ENCODE measurements at regions not wholly inside any gene's neighbourhood (a gene's known extent, or its start where the extent isn't known, plus 50 kb on each side); places are given as distances from the start of the nearest gene placed in this dataset.

DNA sequence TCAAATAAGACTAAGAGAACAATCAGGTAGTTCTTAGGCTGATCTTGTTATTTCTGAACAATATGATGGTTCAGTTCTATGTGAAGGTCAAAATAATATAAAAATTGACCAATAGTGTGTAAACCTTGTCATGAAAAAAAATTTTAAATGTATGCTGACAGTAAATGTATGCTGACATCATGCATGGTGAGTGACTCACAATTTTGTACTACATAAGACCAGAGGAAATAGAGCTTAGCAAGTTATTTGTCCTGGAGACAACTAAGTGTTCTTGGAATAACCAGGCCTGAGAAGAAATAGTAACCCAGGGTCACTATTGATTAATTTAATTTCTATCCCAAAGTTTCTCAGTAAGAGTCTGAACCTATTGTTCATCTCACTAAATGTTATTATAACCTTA is 182.2 kb upstream of the PCDH15 start:
- H3K9me3 Mint-ChIP-seq (ENCODE audit: low read depth): peaks cover 4% of the 10 kb centered on the region
- no peaks in the 10 kb centered on the region for H3K27me3 Mint-ChIP-seq
- H3K27ac Mint-ChIP-seq: no peak overlapping the region
- no peaks in the 10 kb centered on the region for H3K36me3 Mint-ChIP-seq (ENCODE audit: low read depth)
- intact Hi-C loops (cut with DNase I, micrococcal nuclease): no loop called here
- ChIA-PET POLR2A (no interaction called here), CTCF (no interaction called here)
- DNase-seq (no peak), ATAC-seq (no peak)
- no peak overlapping the region for H3K4me3 Mint-ChIP-seq
- H3K4me1 Mint-ChIP-seq: no peaks in the 10 kb centered on the region

GRCh38 chr10:54962134-54962900 is 161.3 kb upstream of the PCDH15 start:
- POLR2A ChIA-PET: no interaction called here
- H3K36me3 Mint-ChIP-seq (ENCODE audit: low read depth): no peaks in the 10 kb centered on the region
- H3K27ac Mint-ChIP-seq: no peak overlapping the region
- intact Hi-C loops (cut with DNase I, micrococcal nuclease): no loop called here
- no peaks in the 10 kb centered on the region for H3K27me3 Mint-ChIP-seq
- DNase-seq (no peak), ATAC-seq (no peak)
- CTCF ChIA-PET: no interaction called here
- H3K9me3 Mint-ChIP-seq (ENCODE audit: low read depth): peaks cover 9% of the 10 kb centered on the region
- no peak overlapping the region for H3K4me3 Mint-ChIP-seq
- no peaks in the 10 kb centered on the region for H3K4me1 Mint-ChIP-seq

- ATAC-seq: no peak
- POLR2A ChIA-PET: no interaction called here
Measured at GRCh38 chr10:54961040-54961439, 160.0 kb upstream of the PCDH15 start.

GRCh38 chr10:54958844-54959243 is 157.8 kb upstream of the PCDH15 start:
- no peak overlapping the region for H3K27ac Mint-ChIP-seq
- ChIA-PET POLR2A (no interaction called here), CTCF (no interaction called here)
- H3K4me1 Mint-ChIP-seq: no peaks in the 10 kb centered on the region
- no peaks in the 10 kb centered on the region for H3K36me3 Mint-ChIP-seq (ENCODE audit: low read depth)
- H3K4me3 Mint-ChIP-seq: no peak overlapping the region
- DNase-seq (no peak), ATAC-seq (no peak)
- no peaks in the 10 kb centered on the region for H3K27me3 Mint-ChIP-seq
- intact Hi-C loops (cut with DNase I, micrococcal nuclease): no loop called here
- peaks cover 7% of the 10 kb centered on the region for H3K9me3 Mint-ChIP-seq (ENCODE audit: low read depth)

More at GRCh38 chr10:54961040-54961439, 160.0 kb upstream of the PCDH15 start:
- CTCF ChIA-PET: no interaction called here
- Mint-ChIP-seq H3K4me1 (no peaks in the 10 kb centered on the region), H3K36me3 (ENCODE audit: low read depth) (no peaks in the 10 kb centered on the region), H3K27ac (no peak overlapping the region), H3K27me3 (no peaks in the 10 kb centered on the region), H3K9me3 (ENCODE audit: low read depth) (peaks cover 9% of the 10 kb centered on the region), H3K4me3 (no peak overlapping the region)
- no peak for DNase-seq
- intact Hi-C loops (cut with DNase I, micrococcal nuclease): no loop called here

DNA sequence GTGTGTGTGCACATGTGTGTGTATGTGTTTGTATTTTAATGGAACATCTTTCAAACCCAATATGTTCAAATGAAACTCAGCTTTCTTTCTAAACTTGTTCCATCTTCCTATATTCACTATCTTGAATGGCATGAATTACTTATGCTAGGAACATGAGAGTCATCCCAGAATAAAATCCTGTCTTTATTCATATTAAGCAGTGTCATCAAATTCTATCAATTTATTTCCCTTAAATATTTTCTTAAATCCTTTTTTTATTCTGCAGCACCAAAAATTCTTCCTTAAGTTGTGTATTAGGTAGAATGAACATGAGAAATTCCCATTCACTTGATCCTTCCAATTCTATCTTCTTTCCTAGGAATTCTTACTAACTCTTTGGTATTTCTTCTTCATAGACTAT is 146.6 kb upstream of the PCDH15 start:
- intact Hi-C loops (cut with DNase I, micrococcal nuclease): no loop called here
- no peak overlapping the region for H3K27ac Mint-ChIP-seq
- H3K36me3 Mint-ChIP-seq (ENCODE audit: low read depth): no peaks in the 10 kb centered on the region
- CTCF ChIA-PET: no interaction called here
- H3K27me3 Mint-ChIP-seq: no peaks in the 10 kb centered on the region
- H3K4me3 Mint-ChIP-seq: no peak overlapping the region
- H3K9me3 Mint-ChIP-seq (ENCODE audit: low read depth): peaks cover 2% of the 10 kb centered on the region
- ATAC-seq (no peak), DNase-seq (no peak)
- H3K4me1 Mint-ChIP-seq: no peaks in the 10 kb centered on the region
- POLR2A ChIA-PET: no interaction called here

GRCh38 chr10:54940418-54940817 is 139.4 kb upstream of the PCDH15 start:
- Mint-ChIP-seq H3K9me3 (ENCODE audit: low read depth) (no peaks in the 10 kb centered on the region), H3K4me1 (no peaks in the 10 kb centered on the region), H3K4me3 (no peak overlapping the region), H3K27ac (no peak overlapping the region), H3K36me3 (ENCODE audit: low read depth) (no peaks in the 10 kb centered on the region), H3K27me3 (no peaks in the 10 kb centered on the region)
- intact Hi-C loops (cut with DNase I, micrococcal nuclease): no loop called here
- ATAC-seq (no peak), DNase-seq (no peak)
- ChIA-PET CTCF (no interaction called here), POLR2A (no interaction called here)

- Mint-ChIP-seq H3K9me3 (ENCODE audit: low read depth) (peaks cover 18% of the 10 kb centered on the region), H3K27ac (no peak overlapping the region), H3K36me3 (ENCODE audit: low read depth) (no peaks in the 10 kb centered on the region), H3K4me1 (no peaks in the 10 kb centered on the region), H3K4me3 (no peak overlapping the region), H3K27me3 (no peaks in the 10 kb centered on the region)
- ATAC-seq: no peak
- ChIA-PET CTCF (no interaction called here), POLR2A (no interaction called here)
- intact Hi-C loops (cut with DNase I, micrococcal nuclease): no loop called here
- DNase-seq: no peak
Measured at GRCh38 chr10:54914049-54914448, 113.0 kb upstream of the PCDH15 start.

- H3K4me1 Mint-ChIP-seq: no peaks in the 10 kb centered on the region
- no peaks in the 10 kb centered on the region for H3K27me3 Mint-ChIP-seq
- DNase-seq (no peak), ATAC-seq (no peak)
- no peak overlapping the region for H3K27ac Mint-ChIP-seq
- H3K4me3 Mint-ChIP-seq: no peak overlapping the region
- POLR2A ChIA-PET: no interaction called here
- H3K9me3 Mint-ChIP-seq (ENCODE audit: low read depth): peaks cover 10% of the 10 kb centered on the region
- H3K36me3 Mint-ChIP-seq (ENCODE audit: low read depth): no peaks in the 10 kb centered on the region
- intact Hi-C loops (cut with DNase I, micrococcal nuclease): no loop called here
- CTCF ChIA-PET: no interaction called here
Measured at GRCh38 chr10:54909165-54909564, 108.1 kb upstream of the PCDH15 start.

GRCh38 chr10:54908019-54908418 is 107.0 kb upstream of the PCDH15 start:
- Mint-ChIP-seq H3K9me3 (ENCODE audit: low read depth) (peaks cover 7% of the 10 kb centered on the region), H3K36me3 (ENCODE audit: low read depth) (no peaks in the 10 kb centered on the region), H3K27ac (no peak overlapping the region), H3K27me3 (no peaks in the 10 kb centered on the region), H3K4me3 (no peak overlapping the region), H3K4me1 (no peaks in the 10 kb centered on the region)
- POLR2A ChIA-PET: no interaction called here
- CTCF ChIA-PET: no interaction called here
- DNase-seq: no peak
- ATAC-seq: no peak
- intact Hi-C loops (cut with DNase I, micrococcal nuclease): no loop called here

DNA sequence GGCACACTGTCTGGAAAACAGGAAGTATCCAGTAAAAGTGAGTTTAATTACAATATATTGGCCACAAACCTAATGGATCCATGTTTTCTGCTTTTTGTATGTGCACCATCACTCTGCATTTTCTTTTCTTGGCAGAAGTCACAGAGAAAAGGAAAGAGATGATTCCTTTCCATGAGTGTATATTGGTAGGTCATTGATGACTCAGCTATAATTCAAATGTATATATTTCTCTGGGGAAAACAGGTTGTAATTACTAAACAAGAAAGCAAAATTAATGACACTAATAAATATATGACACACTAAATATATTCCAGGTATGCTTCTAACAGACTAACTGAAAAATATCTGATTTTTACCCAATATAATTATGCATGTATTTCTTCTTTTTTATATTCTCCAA is 105.9 kb upstream of the PCDH15 start:
- Mint-ChIP-seq H3K4me3 (no peak overlapping the region), H3K27ac (no peak overlapping the region), H3K9me3 (ENCODE audit: low read depth) (peaks cover 7% of the 10 kb centered on the region), H3K36me3 (ENCODE audit: low read depth) (no peaks in the 10 kb centered on the region), H3K4me1 (no peaks in the 10 kb centered on the region), H3K27me3 (no peaks in the 10 kb centered on the region)
- intact Hi-C loops (cut with DNase I, micrococcal nuclease): no loop called here
- ChIA-PET POLR2A (no interaction called here), CTCF (no interaction called here)
- DNase-seq: no peak
- no peak for ATAC-seq

GRCh38 chr10:54905578-54906192 is 104.7 kb upstream of the PCDH15 start:
- intact Hi-C loops (cut with DNase I, micrococcal nuclease): no loop called here
- Mint-ChIP-seq H3K36me3 (ENCODE audit: low read depth) (no peaks in the 10 kb centered on the region), H3K9me3 (ENCODE audit: low read depth) (peaks cover 4% of the 10 kb centered on the region), H3K4me1 (no peaks in the 10 kb centered on the region), H3K27me3 (no peaks in the 10 kb centered on the region), H3K27ac (no peak overlapping the region), H3K4me3 (no peak overlapping the region)
- ChIA-PET CTCF (no interaction called here), POLR2A (no interaction called here)
- ATAC-seq (no peak), DNase-seq (no peak)

- POLR2A ChIA-PET: no interaction called here
- peaks cover 4% of the 10 kb centered on the region for H3K9me3 Mint-ChIP-seq (ENCODE audit: low read depth)
- no peak for DNase-seq
- no peaks in the 10 kb centered on the region for H3K4me1 Mint-ChIP-seq
- H3K27me3 Mint-ChIP-seq: no peaks in the 10 kb centered on the region
- intact Hi-C loops (cut with DNase I, micrococcal nuclease): no loop called here
- ATAC-seq: no peak
- H3K27ac Mint-ChIP-seq: no peak overlapping the region
- CTCF ChIA-PET: no interaction called here
- H3K4me3 Mint-ChIP-seq: no peak overlapping the region
- no peaks in the 10 kb centered on the region for H3K36me3 Mint-ChIP-seq (ENCODE audit: low read depth)
Measured at GRCh38 chr10:54904833-54905232, 103.8 kb upstream of the PCDH15 start.
